ENCODE measurements at regions not wholly inside any gene's neighbourhood (a gene's known extent, or its start where the extent isn't known, plus 50 kb on each side); places are given as distances from the start of the nearest gene placed in this dataset.
A peak's percentile ranks its signal among the peaks of the same experiment; 100 is the strongest.
"Not testable (repeated sequence)": the region's sequence is repeated elsewhere in the genome, so short reads cannot be mapped to it uniquely, and the experiment has no call there.

GRCh38 chr2:87629491-87630458 is 118.1 kb upstream of the PLGLB2 start:
- DNase-seq; intact Hi-C loops (cut with DNase I): not testable (repeated sequence)

- DNase-seq; intact Hi-C loops (cut with DNase I): not testable (repeated sequence)
Observed at GRCh38 chr2:87630892-87631291, 117.0 kb upstream of the PLGLB2 start.

DNA sequence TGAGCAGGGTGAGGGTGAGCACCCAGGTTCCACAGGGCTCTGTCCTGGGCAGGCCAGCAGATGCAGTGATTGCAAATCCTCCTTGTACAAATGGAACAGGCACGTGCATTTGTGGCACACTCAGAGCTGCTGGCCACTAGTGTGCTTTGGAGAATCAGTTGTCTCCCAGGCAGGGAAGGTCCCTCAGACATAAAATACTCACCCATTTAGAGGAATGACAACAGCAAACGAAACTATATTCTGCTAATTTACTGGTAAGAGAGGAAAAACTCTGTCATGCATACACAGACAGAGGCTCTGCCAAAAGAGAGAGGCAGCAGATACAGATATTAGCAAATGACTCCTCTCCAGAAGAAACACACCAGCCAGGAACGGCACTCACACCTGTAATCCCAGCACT is 116.5 kb upstream of the PLGLB2 start:
- not testable (repeated sequence) for DNase-seq

DNA sequence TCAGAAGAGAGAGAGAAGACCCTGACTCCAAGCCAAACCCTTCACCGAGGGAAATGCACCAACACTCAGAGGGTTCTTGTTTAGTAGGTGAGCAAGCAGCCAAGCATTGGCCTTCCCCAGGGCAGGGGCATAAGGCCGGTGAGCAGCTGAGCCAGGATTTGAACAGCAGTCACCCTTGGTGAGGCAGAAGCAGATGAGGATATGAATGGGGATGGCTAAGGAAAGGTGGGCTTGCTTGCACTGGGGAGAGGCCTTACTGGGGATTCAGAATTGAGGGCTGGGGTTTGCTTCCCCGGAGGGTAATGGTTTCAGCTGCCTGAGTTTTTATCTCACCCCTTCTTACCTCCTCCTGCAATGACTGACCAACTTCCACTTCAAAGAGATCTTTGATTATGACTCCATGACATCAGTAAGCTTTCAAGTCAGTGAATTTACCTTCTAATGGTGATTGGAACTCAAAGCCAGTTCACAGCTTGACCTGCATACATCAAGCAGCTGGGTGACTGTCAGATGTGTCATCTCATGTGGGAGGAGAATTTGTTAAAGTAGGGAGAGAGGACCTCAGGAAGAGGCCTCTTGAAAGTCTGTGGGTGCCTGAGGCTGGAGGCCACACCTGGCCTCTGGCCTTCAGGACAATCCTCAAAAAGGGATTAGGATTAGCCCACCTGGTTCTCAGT is 114.5 kb upstream of the PLGLB2 start:
- DNase-seq; intact Hi-C loops (cut with DNase I): not testable (repeated sequence)

More for the DNA sequence above, 116.5 kb upstream of the PLGLB2 start:
- intact Hi-C loops (cut with DNase I) = not testable (repeated sequence)

GRCh38 chr2:87634106-87634505 is 113.8 kb upstream of the PLGLB2 start:
- intact Hi-C loops (cut with DNase I); DNase-seq: not testable (repeated sequence)

GRCh38 chr2:87634971-87635650 is 112.8 kb upstream of the PLGLB2 start:
- DNase-seq; intact Hi-C loops (cut with DNase I): not testable (repeated sequence)

DNA sequence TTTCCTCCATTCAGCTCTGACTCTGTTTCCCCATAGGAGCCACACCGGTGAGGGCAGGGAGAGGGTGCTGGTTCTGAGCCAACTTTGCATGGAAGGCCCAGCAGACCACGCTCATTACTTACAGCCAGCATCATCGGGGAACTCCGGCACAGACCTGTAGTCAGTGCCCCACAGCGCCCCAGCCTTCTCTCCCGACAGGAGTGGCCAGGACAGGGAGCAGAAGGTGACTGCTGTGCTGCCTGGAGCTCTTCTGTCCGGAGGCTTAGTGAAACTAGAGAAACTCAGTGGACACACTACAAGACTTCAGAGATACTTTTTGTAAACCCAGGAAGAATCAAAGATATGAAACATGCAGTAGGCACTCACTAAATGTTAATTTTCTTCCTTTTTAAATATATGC is 111.6 kb upstream of the PLGLB2 start:
- intact Hi-C loops (cut with DNase I) = not testable (repeated sequence)

GRCh38 chr2:87636735-87637134 is 111.2 kb upstream of the PLGLB2 start:
- DNase-seq = peak in 14 of 42 donors; percentile 8 to 45 (median 14)
- intact Hi-C loops (cut with DNase I) = not testable (repeated sequence)

More for the DNA sequence above, 111.6 kb upstream of the PLGLB2 start:
- not testable (repeated sequence) for DNase-seq

DNA sequence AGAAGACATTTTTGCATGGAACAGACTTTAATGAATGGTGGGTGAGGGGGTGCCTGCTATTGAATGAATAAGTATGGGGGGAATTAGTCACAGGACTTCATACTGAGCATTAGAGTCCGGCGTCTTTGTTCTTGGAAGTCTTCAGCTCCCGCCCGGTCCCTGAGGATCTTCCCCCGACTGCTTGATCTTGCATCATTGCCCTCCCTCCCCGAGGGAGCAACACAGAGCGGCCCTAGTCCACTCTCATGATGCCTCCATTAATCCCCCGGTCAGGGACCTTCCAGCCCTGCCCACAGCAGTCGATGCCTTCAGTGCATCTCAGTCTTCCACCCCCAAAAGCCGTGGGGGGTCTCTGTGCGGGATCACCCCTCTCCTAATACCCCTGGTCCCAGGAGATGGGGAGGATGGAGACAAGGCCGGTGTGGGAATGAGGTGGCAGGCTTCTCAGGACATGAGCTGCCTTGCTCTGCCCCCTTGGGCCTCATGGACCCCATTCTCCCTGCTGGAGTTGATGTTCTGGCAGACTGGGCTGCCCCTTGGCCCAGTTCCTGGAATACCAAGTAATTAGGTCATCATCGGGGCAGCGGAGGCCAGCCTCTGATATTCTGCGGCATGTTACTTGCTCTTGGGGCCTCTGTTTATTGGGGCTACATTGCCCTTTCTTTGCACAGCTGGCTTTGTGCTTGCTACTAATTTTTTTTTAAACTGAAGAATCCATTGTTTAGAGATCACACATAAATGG is 110.5 kb upstream of the PLGLB2 start:
- peak; percentile 25 to 86 (median 66) for DNase-seq
- intact Hi-C loops (cut with DNase I) = not testable (repeated sequence)

- intact Hi-C loops (cut with DNase I); DNase-seq: not testable (repeated sequence)
Observed at GRCh38 chr2:87638114-87638807, 109.6 kb upstream of the PLGLB2 start.

GRCh38 chr2:87638872-87639271 is 109.0 kb upstream of the PLGLB2 start:
- DNase-seq; intact Hi-C loops (cut with DNase I): not testable (repeated sequence)

- intact Hi-C loops (cut with DNase I); DNase-seq: not testable (repeated sequence)
Observed at GRCh38 chr2:87639801-87640440, 108.0 kb upstream of the PLGLB2 start.

- DNase-seq; intact Hi-C loops (cut with DNase I): not testable (repeated sequence)
Observed at GRCh38 chr2:87640961-87641563, 106.8 kb upstream of the PLGLB2 start.

DNA sequence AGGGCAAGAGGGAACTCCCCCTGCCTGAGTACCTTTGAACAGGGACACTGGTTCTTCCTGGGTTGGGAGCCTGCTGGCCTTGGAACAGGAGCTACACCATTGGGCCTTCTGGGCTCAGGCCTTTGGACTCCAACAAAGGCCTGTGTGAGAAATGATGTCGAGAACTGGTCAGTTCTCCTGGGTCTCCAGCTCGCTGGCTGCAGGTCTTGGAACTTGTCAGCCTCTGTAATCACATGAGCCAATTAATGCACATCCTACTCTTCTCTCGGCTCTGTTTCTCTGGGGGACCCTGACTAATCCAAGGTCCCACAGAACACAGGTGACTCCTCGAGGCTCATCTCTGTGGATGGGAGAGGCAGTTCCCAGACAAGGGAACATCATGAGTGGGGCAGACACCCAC is 104.7 kb upstream of the PLGLB2 start:
- intact Hi-C loops (cut with DNase I); DNase-seq: not testable (repeated sequence)

DNA sequence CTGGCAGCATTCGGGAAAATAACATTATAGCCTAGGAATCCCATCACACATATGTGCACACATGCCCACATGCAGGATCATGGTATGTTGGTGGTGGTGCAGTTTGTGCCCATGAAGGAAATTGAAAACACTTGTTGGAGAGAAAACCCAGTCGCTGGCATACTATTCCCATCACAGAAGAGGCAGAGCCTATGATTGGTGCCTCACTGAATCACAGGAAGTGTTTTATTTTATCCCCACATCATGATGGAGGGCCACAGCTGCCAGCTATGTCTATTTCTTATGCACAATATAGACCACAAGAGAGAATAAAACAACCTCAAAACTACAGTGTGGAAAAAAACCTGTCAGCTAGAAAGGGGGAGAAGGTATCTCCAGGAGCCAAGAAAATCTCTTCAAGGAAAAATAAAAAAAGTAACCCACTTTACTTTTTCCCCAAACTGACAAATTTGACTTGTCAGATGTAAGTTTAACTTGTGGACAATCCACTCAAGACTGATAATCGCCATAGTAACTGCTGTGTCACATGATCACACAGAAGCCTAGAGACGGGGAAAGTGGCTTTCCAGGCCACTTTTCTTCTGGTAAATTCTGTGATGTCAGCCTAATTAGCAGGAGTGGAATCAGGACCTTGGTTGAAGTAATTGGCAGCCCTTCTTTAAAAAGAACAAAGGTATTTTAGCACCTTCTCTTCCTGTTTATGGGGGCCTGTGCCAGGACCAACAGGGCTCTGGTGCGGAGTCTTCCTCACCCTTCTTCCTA is 100.0 kb upstream of the PLGLB2 start:
- intact Hi-C loops (cut with DNase I); DNase-seq: not testable (repeated sequence)

DNA sequence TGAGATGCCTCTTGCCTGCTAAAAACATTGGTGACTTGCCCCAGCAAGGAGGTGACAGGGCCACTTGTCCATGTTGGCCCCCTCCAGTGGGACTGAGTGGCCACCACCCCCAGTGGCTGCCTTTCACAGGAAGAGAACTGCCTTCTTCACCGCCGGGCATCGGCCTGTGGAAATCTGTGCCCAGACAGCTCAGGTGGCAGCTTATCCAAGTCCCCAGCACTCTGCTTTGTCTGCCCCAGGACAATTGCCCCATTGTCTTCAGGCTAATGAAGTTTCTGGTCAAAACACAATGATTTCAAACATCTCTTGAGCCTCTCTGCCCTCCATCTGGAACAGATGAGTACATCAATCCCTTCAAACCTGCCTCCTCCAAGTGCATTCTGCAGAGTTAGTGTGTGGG is 99.1 kb upstream of the PLGLB2 start:
- intact Hi-C loops (cut with DNase I); DNase-seq: not testable (repeated sequence)
